HL-60 (cell line): ENCODE measurements at regions not wholly inside any gene's neighbourhood (a gene's known extent, or its start where the extent isn't known, plus 50 kb on each side); places are given as distances from the start of the nearest gene placed in this dataset.

Experiments used
- DNase-seq, 2 experiments: peaks; one replicate each; pipeline ENCODE4 v3.0.0-alpha.2; 2010 to 2020; ENCODE audit warnings: low read depth in 1 of 2, low spot score in 1 of 2
- H3K27ac ChIP-seq: fragments of 250-450 bp; sonication (Bioruptor Pico); replicated peaks from 2 replicates; pipeline ENCODE4 v1.5.1; 2020; ENCODE audit warnings: mild to moderate bottlenecking, moderate library complexity
- H3K27me3 ChIP-seq: fragments of 250-450 bp; sonication (Bioruptor Pico); 2 replicates; pipeline ENCODE4 v1.5.1; 2021; ENCODE audit warnings: mild to moderate bottlenecking, moderate library complexity; ENCODE audit not compliant: insufficient read depth, poor library complexity, severe bottlenecking
- H3K4me3 ChIP-seq: replicated peaks from 2 replicates; pipeline ENCODE4 v1.5.1; 2011; ENCODE audit warnings: mild to moderate bottlenecking, control low read depth, low read length; ENCODE audit not compliant: insufficient read depth
- CTCF ChIP-seq: IDR thresholded peaks from one replicate; pipeline ENCODE4 v1.5.1; 2011; ENCODE audit warnings: low read length, control low read depth, inconsistent platforms; ENCODE audit not compliant: insufficient read depth
- GABPA ChIP-seq: IDR thresholded peaks from 2 replicates; pipeline ENCODE4 v1.6.1; 2012; ENCODE audit warnings: low read depth
- POLR2AphosphoS5 ChIP-seq: IDR thresholded peaks from 2 replicates; pipeline ENCODE4 v1.6.1; 2012; ENCODE audit warnings: low read depth
- REST ChIP-seq: IDR thresholded peaks from 2 replicates; pipeline ENCODE4 v1.6.1; 2012; ENCODE audit warnings: low read depth; ENCODE audit not compliant: insufficient replicate concordance
- SPI1 ChIP-seq: IDR thresholded peaks from 2 replicates; pipeline ENCODE4 v1.6.1; 2012; ENCODE audit warnings: low read depth, mild to moderate bottlenecking, borderline replicate concordance

GRCh38 chr2:187819624-187820023 is 265.4 kb upstream of the TFPI start:
- Histone ChIP-seq H3K4me3 (no peak overlapping the region), H3K27ac (no peak overlapping the region), H3K27me3 (no peaks in the 10 kb centered on the region)
- TF ChIP-seq CTCF = no peak
- DNase-seq = no peak

- DNase-seq = no peak
- TF ChIP-seq POLR2AphosphoS5 = no peak
- TF ChIP-seq REST = no peak
- no peak for TF ChIP-seq CTCF
- TF ChIP-seq SPI1 = no peak
- no peak for TF ChIP-seq GABPA
These were observed 270.9 kb upstream of the TFPI start for GRCh38 chr2:187825108-187825507.

GRCh38 chr2:187826023-187826422 is 271.8 kb upstream of the TFPI start:
- TF ChIP-seq CTCF = no peak
- TF ChIP-seq POLR2AphosphoS5 = no peak
- TF ChIP-seq REST = no peak
- TF ChIP-seq SPI1 = no peak
- no peak for TF ChIP-seq GABPA
- Histone ChIP-seq H3K4me3 (no peak overlapping the region), H3K27me3 (no peaks in the 10 kb centered on the region), H3K27ac (no peak overlapping the region)
- no peak for DNase-seq

More at GRCh38 chr2:187825108-187825507, 270.9 kb upstream of the TFPI start:
- Histone ChIP-seq H3K27me3 (no peaks in the 10 kb centered on the region), H3K4me3 (no peak overlapping the region), H3K27ac (no peak overlapping the region)

- no peaks in the 10 kb centered on the region for H3K27me3 ChIP-seq
- DNase-seq = no peak
- no peak overlapping the region for H3K27ac ChIP-seq
- no peak for TF ChIP-seq CTCF
- no peak for TF ChIP-seq SPI1
- no peak for TF ChIP-seq REST
- H3K4me3 ChIP-seq = no peak overlapping the region
These were observed 280.6 kb upstream of the TFPI start for GRCh38 chr2:187834787-187835186.
